Kidney epithelial cell (primary cell): ENCODE measurements at regions not wholly inside any gene's neighbourhood (a gene's known extent, or its start where the extent isn't known, plus 50 kb on each side); places are given as distances from the start of the nearest gene placed in this dataset.

Source experiments
- DNase-seq: peaks from one replicate; pipeline ENCODE4 v3.0.0-alpha.2; 2010; ENCODE audit warnings: low read depth
- H3K27me3 ChIP-seq: 2 replicates; pipeline ENCODE4 v1.6.0; 2011; ENCODE audit warnings: low read length; ENCODE audit not compliant: control insufficient read depth, insufficient read depth
- H3K36me3 ChIP-seq: 2 replicates; pipeline ENCODE4 v1.5.1; 2011; ENCODE audit warnings: low read length; ENCODE audit not compliant: control insufficient read depth, insufficient read depth
- H3K4me3 ChIP-seq: 2 replicates; pipeline ENCODE4 v1.5.1; 2011; ENCODE audit warnings: low read depth, mild to moderate bottlenecking, control low read depth, low read length
- CTCF ChIP-seq: IDR thresholded peaks from 2 replicates; pipeline ENCODE4 v1.5.1; 2011; ENCODE audit warnings: mild to moderate bottlenecking, moderate library complexity, low read length, control low read depth, inconsistent platforms; ENCODE audit not compliant: insufficient read depth, poor library complexity, severe bottlenecking

- TF ChIP-seq CTCF = no peak
- no peaks in the 10 kb centered on the region for H3K27me3 ChIP-seq
- DNase-seq = no peak
- H3K36me3 ChIP-seq = no peaks in the 10 kb centered on the region
- no peak overlapping the region for H3K4me3 ChIP-seq
These were observed 82.8 kb upstream of the PLEKHG7 start for GRCh38 chr12:92619730-92620684.

- no peak overlapping the region for H3K4me3 ChIP-seq
- no peaks in the 10 kb centered on the region for H3K27me3 ChIP-seq
- no peaks in the 10 kb centered on the region for H3K36me3 ChIP-seq
- TF ChIP-seq CTCF = no peak
- no peak for DNase-seq
These were observed 83.8 kb upstream of the PLEKHG7 start for GRCh38 chr12:92619026-92619425.

- H3K4me3 ChIP-seq = no peak overlapping the region
- no peaks in the 10 kb centered on the region for H3K36me3 ChIP-seq
- H3K27me3 ChIP-seq = no peaks in the 10 kb centered on the region
- no peak for TF ChIP-seq CTCF
- no peak for DNase-seq
These were observed 87.1 kb upstream of the PLEKHG7 start for GRCh38 chr12:92615703-92616102.

GRCh38 chr12:92615086-92615485, 87.7 kb upstream of the PLEKHG7 start:
- Histone ChIP-seq H3K27me3 (no peaks in the 10 kb centered on the region), H3K36me3 (no peaks in the 10 kb centered on the region), H3K4me3 (no peak overlapping the region)
- no peak for TF ChIP-seq CTCF
- DNase-seq = no peak

- Histone ChIP-seq H3K36me3 (no peaks in the 10 kb centered on the region), H3K27me3 (no peaks in the 10 kb centered on the region), H3K4me3 (no peak overlapping the region)
- TF ChIP-seq CTCF = no peak
- DNase-seq = no peak
These were observed 88.3 kb upstream of the PLEKHG7 start for GRCh38 chr12:92614502-92614901.

GRCh38 chr12:92614001-92614400, 88.8 kb upstream of the PLEKHG7 start:
- no peak for DNase-seq
- H3K27me3 ChIP-seq = no peaks in the 10 kb centered on the region
- no peaks in the 10 kb centered on the region for H3K36me3 ChIP-seq
- TF ChIP-seq CTCF = no peak
- no peak overlapping the region for H3K4me3 ChIP-seq
